Panc1 (cell line): ENCODE measurements at regions not wholly inside any gene's neighbourhood (a gene's known extent, or its start where the extent isn't known, plus 50 kb on each side); places are given as distances from the start of the nearest gene placed in this dataset.

Experiments
- ATAC-seq: fragments of 200-7000 bp; cut with Tn5 transposase; 2 replicates; pipeline ENCODE4 v1.9.1; 2020; ENCODE audit warnings: mild to moderate bottlenecking, moderate library complexity
- BruUV-seq: library from RNA; stranded (reverse); fragments of 400-500 nt; replicated peaks from 2 replicates; lab custom pipeline; 2021; lab: Mats Ljungman, UMichigan
- CTCF ChIA-PET: fragments of 300-600 bp; sonication (Branson Sonifier 250); formaldehyde crosslinking; loops from one replicate; lab custom pipeline; 2022; ENCODE audit warnings: antibody characterized with exemption; lab: Charles Lee
- POLR2A ChIA-PET: fragments of 300-600 bp; sonication (Branson Sonifier 250); formaldehyde crosslinking; loops from one replicate; lab custom pipeline; 2022; ENCODE audit warnings: antibody characterized with exemption; lab: Charles Lee
- DNase-seq: peaks from one replicate; pipeline ENCODE4 v3.0.0-alpha.2; 2010; ENCODE audit warnings: low read depth, low spot score
- H3K27ac ChIP-seq: 2 replicates; pipeline ENCODE4 v1.5.1; 2011; ENCODE audit warnings: mild to moderate bottlenecking, low read length, inconsistent platforms
- H3K27me3 ChIP-seq: fragments of 200-500 bp; sonication (Bioruptor generic); 2 replicates; pipeline ENCODE4 v1.6.0; 2014; ENCODE audit warnings: low read length, inconsistent platforms; ENCODE audit not compliant: control insufficient read depth, insufficient read depth
- H3K36me3 ChIP-seq: fragments of 200-500 bp; sonication (Bioruptor generic); 2 replicates; pipeline ENCODE4 v1.5.1; 2014; ENCODE audit warnings: inconsistent platforms, mild to moderate bottlenecking, low read length, moderate library complexity; ENCODE audit not compliant: control insufficient read depth, insufficient read depth
- H3K4me1 ChIP-seq: 2 replicates; pipeline ENCODE4 v1.5.1; 2011; ENCODE audit warnings: inconsistent platforms, mild to moderate bottlenecking, low read length, moderate library complexity; ENCODE audit not compliant: control insufficient read depth, insufficient read depth
- H3K4me3 ChIP-seq, 2 experiments: 2 replicates each; pipeline ENCODE4 v1.5.1; 2011 to 2012; ENCODE audit warnings: low read depth in 2 of 2, low read length in 2 of 2, mild to moderate bottlenecking in 2 of 2, inconsistent platforms in 1 of 2, moderate library complexity in 1 of 2
- H3K9me3 ChIP-seq: fragments of 200-500 bp; sonication (Bioruptor generic); 2 replicates; pipeline ENCODE4 v1.5.1; 2014; ENCODE audit warnings: low read depth, mild to moderate bottlenecking, inconsistent platforms, low read length, moderate library complexity; ENCODE audit not compliant: control insufficient read depth, insufficient read depth
- POLR2AphosphoS5 ChIP-seq: IDR thresholded peaks from 2 replicates; pipeline ENCODE4 v1.6.1; 2012; ENCODE audit warnings: mild to moderate bottlenecking, low read depth, low read length, moderate library complexity
- SIN3A ChIP-seq: IDR thresholded peaks from 2 replicates; pipeline ENCODE4 v1.6.1; 2012; ENCODE audit warnings: low read depth, mild to moderate bottlenecking, low read length, moderate library complexity, borderline replicate concordance; ENCODE audit not compliant: insufficient read depth
- TCF7L2 ChIP-seq: IDR thresholded peaks from 2 replicates; pipeline ENCODE4 v1.6.1; 2011; ENCODE audit warnings: mild to moderate bottlenecking, low read depth, low read length, inconsistent platforms
- in situ Hi-C: cut with HindIII; loops from 2 replicates; pipeline ENCODE4 v1.10.0; 2016; ENCODE audit warnings: low sequenced_read_pairs, low pct_unique_long_range_greater_than_20kb
- intact Hi-C: fragments of 100-400 bp; cut with micrococcal nuclease; formaldehyde crosslinking; loops from one replicate; pipeline ENCODE4 v1.10.0; 2022; ENCODE audit not compliant: unreplicated experiment
- TF ChIP-seq, protein P1 (sequence below), 2 experiments: IDR thresholded peaks; 2 replicates each; pipeline ENCODE4 v1.6.1; 2011 to 2012; ENCODE audit warnings: low read depth in 2 of 2, control low read depth in 1 of 2, low read length in 1 of 2, mild to moderate bottlenecking in 1 of 2, moderate library complexity in 1 of 2; ENCODE audit not compliant: insufficient read depth in 1 of 2
- TF ChIP-seq, protein P2 (sequence below): fragments of 450-650 bp; IDR thresholded peaks from 2 replicates; pipeline ENCODE4 v1.5.1; 2017; ENCODE audit warnings: mild to moderate bottlenecking

DNA sequence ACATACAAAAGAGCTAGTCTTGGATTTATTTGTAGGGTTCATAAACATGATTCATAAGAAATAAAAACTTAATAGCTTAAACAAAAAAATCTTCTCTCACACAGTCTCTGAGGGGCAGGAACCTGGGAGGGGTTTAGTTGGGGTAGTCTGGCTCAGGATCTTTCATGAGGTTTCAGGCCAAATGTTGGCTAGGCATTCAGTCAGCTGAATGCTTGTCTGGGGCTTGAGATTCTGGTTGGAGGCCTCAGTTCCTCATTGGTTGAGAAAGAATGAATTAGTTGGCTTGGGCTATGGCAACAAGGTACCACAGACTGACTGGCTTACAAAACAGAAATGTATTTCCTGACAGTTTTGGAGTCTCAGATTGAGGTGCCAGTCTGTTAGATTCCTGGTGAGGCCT is 74.3 kb downstream of the ANKRD7 start:
- H3K9me3 ChIP-seq: no peaks in the 10 kb centered on the region
- CTCF ChIA-PET: no interaction called here
- intact Hi-C loops: no loop called here
- in situ Hi-C loops: no loop called here
- TF ChIP-seq, protein P1, sequence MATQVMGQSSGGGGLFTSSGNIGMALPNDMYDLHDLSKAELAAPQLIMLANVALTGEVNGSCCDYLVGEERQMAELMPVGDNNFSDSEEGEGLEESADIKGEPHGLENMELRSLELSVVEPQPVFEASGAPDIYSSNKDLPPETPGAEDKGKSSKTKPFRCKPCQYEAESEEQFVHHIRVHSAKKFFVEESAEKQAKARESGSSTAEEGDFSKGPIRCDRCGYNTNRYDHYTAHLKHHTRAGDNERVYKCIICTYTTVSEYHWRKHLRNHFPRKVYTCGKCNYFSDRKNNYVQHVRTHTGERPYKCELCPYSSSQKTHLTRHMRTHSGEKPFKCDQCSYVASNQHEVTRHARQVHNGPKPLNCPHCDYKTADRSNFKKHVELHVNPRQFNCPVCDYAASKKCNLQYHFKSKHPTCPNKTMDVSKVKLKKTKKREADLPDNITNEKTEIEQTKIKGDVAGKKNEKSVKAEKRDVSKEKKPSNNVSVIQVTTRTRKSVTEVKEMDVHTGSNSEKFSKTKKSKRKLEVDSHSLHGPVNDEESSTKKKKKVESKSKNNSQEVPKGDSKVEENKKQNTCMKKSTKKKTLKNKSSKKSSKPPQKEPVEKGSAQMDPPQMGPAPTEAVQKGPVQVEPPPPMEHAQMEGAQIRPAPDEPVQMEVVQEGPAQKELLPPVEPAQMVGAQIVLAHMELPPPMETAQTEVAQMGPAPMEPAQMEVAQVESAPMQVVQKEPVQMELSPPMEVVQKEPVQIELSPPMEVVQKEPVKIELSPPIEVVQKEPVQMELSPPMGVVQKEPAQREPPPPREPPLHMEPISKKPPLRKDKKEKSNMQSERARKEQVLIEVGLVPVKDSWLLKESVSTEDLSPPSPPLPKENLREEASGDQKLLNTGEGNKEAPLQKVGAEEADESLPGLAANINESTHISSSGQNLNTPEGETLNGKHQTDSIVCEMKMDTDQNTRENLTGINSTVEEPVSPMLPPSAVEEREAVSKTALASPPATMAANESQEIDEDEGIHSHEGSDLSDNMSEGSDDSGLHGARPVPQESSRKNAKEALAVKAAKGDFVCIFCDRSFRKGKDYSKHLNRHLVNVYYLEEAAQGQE (IDR thresholded peaks at IDR 0.05; ENCODE audit: insufficient read depth in 1 of 2, low read depth in 2 of 2, low read length in 1 of 2): no peak
- TF ChIP-seq TCF7L2: no peak
- TF ChIP-seq SIN3A: no peak
- no peak for TF ChIP-seq POLR2AphosphoS5
- TF ChIP-seq, protein P2, sequence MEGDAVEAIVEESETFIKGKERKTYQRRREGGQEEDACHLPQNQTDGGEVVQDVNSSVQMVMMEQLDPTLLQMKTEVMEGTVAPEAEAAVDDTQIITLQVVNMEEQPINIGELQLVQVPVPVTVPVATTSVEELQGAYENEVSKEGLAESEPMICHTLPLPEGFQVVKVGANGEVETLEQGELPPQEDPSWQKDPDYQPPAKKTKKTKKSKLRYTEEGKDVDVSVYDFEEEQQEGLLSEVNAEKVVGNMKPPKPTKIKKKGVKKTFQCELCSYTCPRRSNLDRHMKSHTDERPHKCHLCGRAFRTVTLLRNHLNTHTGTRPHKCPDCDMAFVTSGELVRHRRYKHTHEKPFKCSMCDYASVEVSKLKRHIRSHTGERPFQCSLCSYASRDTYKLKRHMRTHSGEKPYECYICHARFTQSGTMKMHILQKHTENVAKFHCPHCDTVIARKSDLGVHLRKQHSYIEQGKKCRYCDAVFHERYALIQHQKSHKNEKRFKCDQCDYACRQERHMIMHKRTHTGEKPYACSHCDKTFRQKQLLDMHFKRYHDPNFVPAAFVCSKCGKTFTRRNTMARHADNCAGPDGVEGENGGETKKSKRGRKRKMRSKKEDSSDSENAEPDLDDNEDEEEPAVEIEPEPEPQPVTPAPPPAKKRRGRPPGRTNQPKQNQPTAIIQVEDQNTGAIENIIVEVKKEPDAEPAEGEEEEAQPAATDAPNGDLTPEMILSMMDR: no peak
- ATAC-seq (no peak), DNase-seq (no peak)
- POLR2A ChIA-PET: no interaction called here
- no TSS peak for BruUV-seq
- no peaks in the 10 kb centered on the region for H3K27me3 ChIP-seq
- no peaks in the 10 kb centered on the region for H3K36me3 ChIP-seq
- H3K27ac ChIP-seq: no peak overlapping the region
- no peaks in the 10 kb centered on the region for H3K4me1 ChIP-seq
- no peak overlapping the region for H3K4me3 ChIP-seq

DNA sequence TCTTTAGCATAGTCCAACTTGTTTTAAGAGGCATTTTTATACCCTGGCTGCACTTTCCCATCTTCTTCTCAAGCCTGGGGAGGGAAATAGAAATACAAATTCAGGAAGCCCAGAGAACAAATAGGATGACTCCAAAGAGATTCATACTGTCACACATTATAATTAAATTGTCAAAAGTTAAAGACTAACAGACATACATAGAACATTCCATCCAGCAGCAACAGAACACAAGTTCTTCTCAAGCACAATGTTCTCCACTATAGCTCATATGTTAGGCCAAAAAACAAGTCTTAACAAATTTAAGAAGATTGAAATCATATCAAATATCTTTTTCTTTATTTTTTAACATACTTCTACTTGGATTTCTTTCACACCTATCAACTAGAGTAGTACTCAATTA is 75.7 kb downstream of the ANKRD7 start:
- no peaks in the 10 kb centered on the region for H3K27me3 ChIP-seq
- H3K27ac ChIP-seq: no peak overlapping the region
- ATAC-seq (no peak), DNase-seq (no peak)
- CTCF ChIA-PET: no interaction called here
- H3K4me3 ChIP-seq: no peak overlapping the region
- H3K4me1 ChIP-seq: no peaks in the 10 kb centered on the region
- H3K9me3 ChIP-seq: no peaks in the 10 kb centered on the region
- intact Hi-C loops (no loop called here), in situ Hi-C loops (no loop called here)
- H3K36me3 ChIP-seq: no peaks in the 10 kb centered on the region
- no TSS peak for BruUV-seq
- TF ChIP-seq TCF7L2: no peak
- TF ChIP-seq, protein P1 (IDR thresholded peaks at IDR 0.05; ENCODE audit: insufficient read depth in 1 of 2, low read depth in 2 of 2, low read length in 1 of 2): no peak
- TF ChIP-seq SIN3A: no peak
- no peak for TF ChIP-seq POLR2AphosphoS5
- TF ChIP-seq, protein P2: no peak
- POLR2A ChIA-PET: no interaction called here
